Lung (tissue), 11 donors: ENCODE measurements at regions not wholly inside any gene's neighbourhood (a gene's known extent, or its start where the extent isn't known, plus 50 kb on each side); places are given as distances from the start of the nearest gene placed in this dataset.

ENCODE experiments used
- ATAC-seq: fragments of 200-7000 bp; cut with Tn5 transposase; one replicate; pipeline ENCODE4 v1.9.1; 2020; ENCODE audit warnings: moderate number of reproducible peaks; ENCODE audit not compliant: insufficient read depth, low FRiP score
- DNase-seq, 3 donors: peaks; one replicate each; pipeline ENCODE4 v3.0.0-alpha.2; 2013 to 2017
- H3K27ac ChIP-seq, 2 donors: one replicate each; pipeline ENCODE4 v1.5.1; 2013; ENCODE audit warnings: mild to moderate bottlenecking in 2 of 2, moderate library complexity in 2 of 2, control low read depth in 1 of 2, inconsistent platforms in 1 of 2, low read depth in 1 of 2, low read length in 1 of 2
- H3K27me3 ChIP-seq, 3 donors: one replicate each; pipeline ENCODE4 v1.5.1; 2013; ENCODE audit warnings: low read length in 2 of 3; ENCODE audit not compliant: control insufficient read depth in 3 of 3, insufficient read depth in 3 of 3
- H3K36me3 ChIP-seq, 4 donors: one replicate each; pipeline ENCODE4 v1.5.1; 2013; ENCODE audit warnings: low read length in 4 of 4, mild to moderate bottlenecking in 1 of 4, moderate library complexity in 1 of 4; ENCODE audit not compliant: control insufficient read depth in 4 of 4, insufficient read depth in 4 of 4
- H3K4me1 ChIP-seq, 5 donors: one replicate each; pipeline ENCODE4 v1.5.1; 2013; ENCODE audit warnings: low read length in 5 of 5, mild to moderate bottlenecking in 2 of 5, moderate library complexity in 1 of 5; ENCODE audit not compliant: control insufficient read depth in 5 of 5, insufficient read depth in 5 of 5
- H3K4me3 ChIP-seq: one replicate; pipeline ENCODE4 v1.5.1; 2013; ENCODE audit warnings: mild to moderate bottlenecking, control low read depth, moderate library complexity
- H3K9ac ChIP-seq, 2 donors: one replicate each; pipeline ENCODE4 v1.5.1; 2013; ENCODE audit warnings: low read length in 2 of 2, control low read depth in 1 of 2; ENCODE audit not compliant: insufficient read depth in 1 of 2
- H3K9me3 ChIP-seq, 4 donors: one replicate each; pipeline ENCODE4 v1.5.1; 2013; ENCODE audit warnings: low read length in 3 of 4, mild to moderate bottlenecking in 1 of 4, moderate library complexity in 1 of 4; ENCODE audit not compliant: control insufficient read depth in 4 of 4, insufficient read depth in 3 of 4
- WGBS, 2 donors: extraction: QIAGEN DNeasy Blood & Tissue Kit; methylation state at CpG; one replicate each; pipeline ENCODE4 v1.1.7; 2013; 5-methylcytosine and 5-hydroxymethylcytosine counted together
- TF ChIP-seq, protein P1 (sequence below): IDR thresholded peaks from 2 replicates; pipeline ENCODE4 v1.5.1; 2012; ENCODE audit warnings: mild to moderate bottlenecking; ENCODE audit errors: control extremely low read depth, extremely low read depth
- donor health status: control.
- donor health status: control.
- donor health status: Bipolar disorder and iron deficiency.
- donor health status: healthy.
- donor health status: DM: yes; HTN: yes; CAD: no.

DNA sequence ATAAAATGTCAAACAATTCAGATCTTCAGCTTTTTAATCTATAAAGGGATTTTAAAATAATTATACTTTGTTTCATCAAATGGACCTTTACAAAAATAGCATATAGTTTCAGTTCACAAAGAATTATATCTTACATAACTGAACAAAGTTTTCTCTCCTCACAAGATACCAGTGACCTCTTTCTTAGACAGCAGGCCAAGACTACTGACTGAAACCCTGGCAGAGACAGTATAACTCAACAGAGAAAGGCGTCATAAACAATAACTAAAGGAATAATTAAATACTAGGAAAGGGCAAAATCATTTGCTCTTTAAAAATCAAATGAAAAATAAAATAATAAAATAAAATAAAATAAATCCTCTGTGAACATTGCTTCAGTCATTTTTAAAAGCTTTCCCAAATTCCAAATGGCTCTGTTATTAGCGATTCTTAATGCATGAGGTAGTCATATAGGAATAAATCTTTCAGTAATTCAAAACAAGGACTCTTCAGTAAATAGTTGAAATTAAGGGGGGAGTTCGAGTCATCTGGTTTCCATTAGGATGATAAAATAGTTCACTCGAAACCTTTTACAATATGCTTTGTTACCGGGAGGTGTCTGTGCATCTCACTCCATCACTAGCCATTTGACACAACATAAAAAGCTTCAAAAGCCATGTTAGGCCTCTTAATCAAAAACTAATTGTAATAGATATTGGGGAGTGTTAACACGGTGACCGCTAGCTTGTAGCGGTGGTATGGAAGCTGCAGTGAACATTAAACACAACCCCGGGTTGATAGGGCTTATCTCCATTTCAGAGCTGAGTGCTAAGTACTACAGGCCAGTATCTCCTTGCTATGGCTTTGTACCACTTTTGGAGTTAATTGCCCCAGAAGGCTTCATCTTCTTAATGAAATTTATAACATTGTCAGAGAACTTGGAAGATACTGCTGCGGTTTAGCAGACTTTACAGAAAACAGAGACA lies 142.9 kb upstream of the NR2F2 start:
- Histone ChIP-seq H3K27ac (no peak overlapping the region), H3K27me3 (no peaks in the 10 kb centered on the region), H3K36me3 (no peaks in the 10 kb centered on the region), H3K9ac (no peak overlapping the region), H3K4me1 (peaks cover 0 to under 1% (median 0%) of the 10 kb centered on the region in 5 donors), H3K4me3 (no peak overlapping the region), H3K9me3 (no peaks in the 10 kb centered on the region)
- TF ChIP-seq, protein P1, sequence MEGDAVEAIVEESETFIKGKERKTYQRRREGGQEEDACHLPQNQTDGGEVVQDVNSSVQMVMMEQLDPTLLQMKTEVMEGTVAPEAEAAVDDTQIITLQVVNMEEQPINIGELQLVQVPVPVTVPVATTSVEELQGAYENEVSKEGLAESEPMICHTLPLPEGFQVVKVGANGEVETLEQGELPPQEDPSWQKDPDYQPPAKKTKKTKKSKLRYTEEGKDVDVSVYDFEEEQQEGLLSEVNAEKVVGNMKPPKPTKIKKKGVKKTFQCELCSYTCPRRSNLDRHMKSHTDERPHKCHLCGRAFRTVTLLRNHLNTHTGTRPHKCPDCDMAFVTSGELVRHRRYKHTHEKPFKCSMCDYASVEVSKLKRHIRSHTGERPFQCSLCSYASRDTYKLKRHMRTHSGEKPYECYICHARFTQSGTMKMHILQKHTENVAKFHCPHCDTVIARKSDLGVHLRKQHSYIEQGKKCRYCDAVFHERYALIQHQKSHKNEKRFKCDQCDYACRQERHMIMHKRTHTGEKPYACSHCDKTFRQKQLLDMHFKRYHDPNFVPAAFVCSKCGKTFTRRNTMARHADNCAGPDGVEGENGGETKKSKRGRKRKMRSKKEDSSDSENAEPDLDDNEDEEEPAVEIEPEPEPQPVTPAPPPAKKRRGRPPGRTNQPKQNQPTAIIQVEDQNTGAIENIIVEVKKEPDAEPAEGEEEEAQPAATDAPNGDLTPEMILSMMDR = no peak
- no peak for ATAC-seq
- WGBS, 2 donors = 58 to 74% methylated on average over 10 of the region's 10 CpGs
- DNase-seq = no peak

DNA sequence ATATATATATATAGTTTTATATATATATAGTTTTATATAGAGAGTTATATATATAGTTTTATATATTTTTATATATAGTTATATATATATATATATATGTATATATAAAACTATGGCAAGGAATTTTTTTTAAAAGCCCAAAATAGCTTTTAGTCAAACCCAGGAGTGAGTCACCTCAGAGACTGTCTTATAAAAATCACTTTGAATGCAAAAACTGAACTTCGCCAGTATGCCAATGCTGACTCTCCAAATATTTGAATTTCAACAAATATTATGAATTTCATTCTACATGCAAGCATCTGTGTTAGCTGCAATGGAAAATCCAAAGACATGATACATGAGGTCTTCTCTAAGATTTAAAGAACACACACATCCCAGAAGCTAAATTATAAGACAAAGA lies 132.8 kb upstream of the NR2F2 start:
- H3K27me3 ChIP-seq = no peaks in the 10 kb centered on the region
- peaks cover 0 to 2% (median 0%) of the 10 kb centered on the region in 4 donors for H3K9me3 ChIP-seq
- ATAC-seq = no peak
- H3K4me1 ChIP-seq = peaks cover 0 to 1% (median 0%) of the 10 kb centered on the region in 5 donors
- no peak overlapping the region for H3K9ac ChIP-seq
- H3K36me3 ChIP-seq = peaks cover 0 to 7% (median 3%) of the 10 kb centered on the region in 4 donors
- 75 to 100% methylated on average over 1 of the region's 1 CpG for WGBS, 2 donors
- DNase-seq = no peak
- no peak overlapping the region for H3K4me3 ChIP-seq
- H3K27ac ChIP-seq = no peak overlapping the region
- TF ChIP-seq, protein P1 = no peak

DNA sequence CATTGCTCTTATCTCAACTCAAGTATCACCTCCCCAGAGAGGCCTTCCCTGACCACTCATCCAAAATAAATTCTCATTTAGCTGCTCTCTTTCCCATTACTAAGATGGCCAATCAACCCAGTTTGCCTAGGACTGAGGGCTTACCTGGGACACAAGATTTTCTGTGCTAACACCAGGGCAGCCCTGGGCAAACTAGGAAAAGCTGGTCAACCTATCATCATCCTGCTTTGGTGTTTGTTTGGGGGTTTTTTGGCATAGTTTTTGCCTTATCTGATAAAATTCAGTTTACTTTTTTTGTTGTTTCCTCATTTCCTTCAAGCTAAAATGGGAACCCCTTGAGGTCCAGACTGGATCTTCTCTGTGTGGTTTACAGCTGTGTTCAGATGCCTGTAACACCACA lies 131.4 kb upstream of the NR2F2 start:
- no peaks in the 10 kb centered on the region for H3K27me3 ChIP-seq
- peaks cover 0 to 7% (median 3%) of the 10 kb centered on the region in 4 donors for H3K36me3 ChIP-seq
- TF ChIP-seq, protein P1 = no peak
- H3K4me1 ChIP-seq = peaks cover 0 to 1% (median 0%) of the 10 kb centered on the region in 5 donors
- no peak overlapping the region for H3K9ac ChIP-seq
- no peak for ATAC-seq
- DNase-seq = no peak
- no peak overlapping the region for H3K27ac ChIP-seq
- H3K9me3 ChIP-seq = peaks cover 0 to 3% (median 1%) of the 10 kb centered on the region in 4 donors
- no peak overlapping the region for H3K4me3 ChIP-seq
